HCT116 (cell line): ENCODE measurements at regions not wholly inside any gene's neighbourhood (a gene's known extent, or its start where the extent isn't known, plus 50 kb on each side); places are given as distances from the start of the nearest gene placed in this dataset.

Experiments
- ATAC-seq: fragments of 200-7000 bp; cut with Tn5 transposase; 2 replicates; pipeline ENCODE4 v1.9.1; 2020; ENCODE audit warnings: mild to moderate bottlenecking, moderate library complexity
- BruUV-seq: library from RNA; stranded (reverse); fragments of 400-500 nt; replicated peaks from 2 replicates; lab custom pipeline; 2021; lab: Mats Ljungman, UMichigan
- CTCF ChIA-PET: fragments of 300-600 bp; sonication (Branson Sonifier 250); formaldehyde crosslinking; loops from one replicate; lab custom pipeline; 2021; ENCODE audit warnings: antibody characterized with exemption; lab: Charles Lee
- POLR2A ChIA-PET: fragments of 300-600, 350-600 bp; sonication (Branson Sonifier 250); formaldehyde crosslinking; loops from one replicate; lab custom pipeline; 2021; ENCODE audit warnings: antibody characterized with exemption; lab: Charles Lee
- RAD21 ChIA-PET, 2 experiments: fragments of 300-600 bp; sonication (Branson Sonifier 250); formaldehyde crosslinking; loops; one replicate each; lab custom pipeline; 2023; ENCODE audit warnings: low total read pairs in 2 of 2; ENCODE audit not compliant: uncharacterized antibody in 2 of 2, unreplicated experiment in 2 of 2, low non-redundant PET in 1 of 2; lab: Charles Lee
- DNase-seq: peaks from one replicate; pipeline ENCODE4 v3.0.0-alpha.2; 2010; ENCODE audit warnings: low read depth, low spot score
- H2AFZ ChIP-seq: fragments of 200-600 bp; shearing (Covaris generic), sonication (generic); 2 replicates; pipeline ENCODE4 v1.6.1; 2017; ENCODE audit warnings: low read depth, mixed run types, mixed read lengths, antibody characterized with exemption, low read length; ENCODE audit not compliant: poor library complexity, severe bottlenecking
- H3K27ac ChIP-seq: 2 replicates; pipeline ENCODE4 v1.5.1; 2012; ENCODE audit warnings: low read depth, low read length
- H3K27me3 ChIP-seq: fragments of 200-600 bp; sonication (generic); 2 replicates; pipeline ENCODE4 v1.6.1; 2016; ENCODE audit warnings: mixed run types, low read length, mixed read lengths; ENCODE audit not compliant: insufficient read depth
- H3K36me3 ChIP-seq, 2 experiments: fragments of 200-500 bp in 1 of 2; fragments of 200-600 bp in 1 of 2; sonication (Bioruptor generic) in 1 of 2; sonication (generic) in 1 of 2; 2 replicates each; pipeline versions ENCODE4 v1.5.1 to v1.6.1; 2014 to 2016; ENCODE audit warnings: low read length in 2 of 2, inconsistent platforms in 1 of 2, mixed read lengths in 1 of 2, mixed run types in 1 of 2; ENCODE audit not compliant: insufficient read depth in 2 of 2, control insufficient read depth in 1 of 2
- H3K4me1 ChIP-seq, 2 experiments: fragments of 200-600 bp in 1 of 2; sonication (generic) in 1 of 2; 2 replicates each; pipeline versions ENCODE4 v1.5.1 to v1.6.1; 2012 to 2017; ENCODE audit warnings: low read length in 2 of 2, inconsistent platforms in 1 of 2, mild to moderate bottlenecking in 1 of 2, mixed read lengths in 1 of 2, mixed run types in 1 of 2, moderate library complexity in 1 of 2; ENCODE audit not compliant: insufficient read depth in 2 of 2, control insufficient read depth in 1 of 2
- H3K4me2 ChIP-seq: fragments of 200-600 bp; sonication (generic); 2 replicates; pipeline ENCODE4 v1.6.1; 2017; ENCODE audit warnings: mixed run types, low read length, mixed read lengths
- H3K4me3 ChIP-seq, 2 experiments: fragments of 200-600 bp in 1 of 2; sonication (generic) in 1 of 2; replicated peaks in 1 of 2; 2 replicates each; pipeline ENCODE4 v1.5.1; 2011 to 2016; ENCODE audit warnings: low read length in 2 of 2, control low read depth in 1 of 2, low read depth in 1 of 2, mild to moderate bottlenecking in 1 of 2, mixed read lengths in 1 of 2, mixed run types in 1 of 2
- H3K79me2 ChIP-seq: fragments of 200-600 bp; sonication (generic); 2 replicates; pipeline ENCODE4 v1.6.1; 2017; ENCODE audit warnings: mild to moderate bottlenecking, mixed run types, low read length, moderate library complexity, mixed read lengths; ENCODE audit not compliant: insufficient read depth
- H3K9ac ChIP-seq: fragments of 200-600 bp; sonication (generic); 2 replicates; pipeline ENCODE4 v1.6.1; 2016; ENCODE audit warnings: low read length, mixed read lengths
- H3K9me2 ChIP-seq: fragments of 200-600 bp; sonication (generic), shearing (Covaris generic); 2 replicates; pipeline ENCODE4 v1.6.1; 2017; ENCODE audit warnings: mixed run types, mild to moderate bottlenecking, moderate library complexity; ENCODE audit not compliant: insufficient read depth
- H3K9me3 ChIP-seq, 2 experiments: fragments of 200-500 bp in 1 of 2; fragments of 200-600 bp in 1 of 2; sonication (Bioruptor generic) in 1 of 2; sonication (generic) in 1 of 2; 2 replicates each; pipeline ENCODE4 v1.6.1; 2014 to 2017; ENCODE audit warnings: low read length in 2 of 2, mixed read lengths in 2 of 2, inconsistent platforms in 1 of 2, low read depth in 1 of 2, mild to moderate bottlenecking in 1 of 2, mixed run types in 1 of 2, moderate library complexity in 1 of 2; ENCODE audit not compliant: control insufficient read depth in 1 of 2, insufficient read depth in 1 of 2
- H4K20me1 ChIP-seq: fragments of 200-600 bp; sonication (generic), shearing (Covaris generic); 2 replicates; pipeline ENCODE4 v1.6.1; 2017; ENCODE audit warnings: mixed run types, mild to moderate bottlenecking, moderate library complexity; ENCODE audit not compliant: insufficient read depth
- CEBPB ChIP-seq: IDR thresholded peaks from 2 replicates; pipeline ENCODE4 v1.6.1; 2012; ENCODE audit warnings: low read depth
- EGR1 ChIP-seq: IDR thresholded peaks from 2 replicates; pipeline ENCODE4 v1.6.1; 2012; ENCODE audit warnings: low read depth
- EZH2phosphoT487 ChIP-seq: fragments of 200-600 bp; IDR thresholded peaks from 2 replicates; pipeline ENCODE4 v1.6.1; 2018; ENCODE audit warnings: antibody characterized with exemption, borderline replicate concordance
- SRF ChIP-seq: IDR thresholded peaks from 2 replicates; pipeline ENCODE4 v1.6.1; 2012; ENCODE audit warnings: low read depth
- intact Hi-C: fragments of 100-400 bp; cut with micrococcal nuclease; formaldehyde crosslinking; loops from 2 replicates; pipeline ENCODE4 v1.10.0; 2022
- TF ChIP-seq, protein P1 (sequence below), 3 experiments: fragments of 200-600 bp in 1 of 3; sonication (generic) in 1 of 3; IDR thresholded peaks in 2 of 3; conservative IDR thresholded peaks in 1 of 3; 2 replicates each; pipeline ENCODE4 v1.5.1; 2012 to 2017; ENCODE audit warnings: low read depth in 2 of 3, low read length in 2 of 3, antibody characterized with exemption in 1 of 3, borderline replicate concordance in 1 of 3, control low read depth in 1 of 3, mild to moderate bottlenecking in 1 of 3, mixed read lengths in 1 of 3, mixed run types in 1 of 3, moderate library complexity in 1 of 3; ENCODE audit not compliant: insufficient read depth in 1 of 3
- TF ChIP-seq, protein P2 (sequence below): IDR thresholded peaks from 2 replicates; pipeline ENCODE4 v1.6.1; 2011; ENCODE audit warnings: mild to moderate bottlenecking, low read length, moderate library complexity; ENCODE audit not compliant: insufficient replicate concordance; ENCODE audit errors: extremely low read depth

DNA sequence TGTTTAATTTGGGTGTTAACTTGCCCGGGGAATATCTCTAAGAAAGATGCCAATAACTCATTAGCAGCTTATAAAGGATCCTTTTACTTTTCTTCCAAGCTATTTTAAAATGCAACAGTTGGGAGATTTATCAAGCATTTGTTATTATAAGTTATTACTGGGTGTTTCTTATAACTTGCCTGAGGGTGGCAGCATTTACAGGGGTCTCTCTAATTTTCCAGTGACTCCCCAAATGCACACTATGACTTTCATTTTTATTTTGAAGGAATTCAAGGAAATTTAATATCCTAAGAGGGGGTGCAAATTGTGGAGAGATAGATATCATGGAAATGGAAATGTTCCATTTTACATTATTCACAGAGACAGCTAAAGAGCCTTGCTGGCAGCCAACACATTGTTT, 138.0 kb downstream of the PDGFRA start:
- Histone ChIP-seq H3K9ac (no peak overlapping the region), H3K9me2 (no peaks in the 10 kb centered on the region), H3K4me2 (no peak overlapping the region), H3K27ac (no peak overlapping the region), H3K4me1 (no peaks in the 10 kb centered on the region), H3K27me3 (no peaks in the 10 kb centered on the region), H3K79me2 (no peaks in the 10 kb centered on the region), H2AFZ (no peak overlapping the region), H4K20me1 (no peaks in the 10 kb centered on the region), H3K36me3 (no peaks in the 10 kb centered on the region), H3K4me3 (no peak overlapping the region), H3K9me3 (no peaks in the 10 kb centered on the region)
- CTCF ChIA-PET: no interaction called here
- DNase-seq (no peak), ATAC-seq (no peak)
- BruUV-seq: no TSS peak
- TF ChIP-seq EGR1 (no peak), EZH2phosphoT487 (no peak), CEBPB (no peak), SRF (no peak)
- TF ChIP-seq, protein P1, sequence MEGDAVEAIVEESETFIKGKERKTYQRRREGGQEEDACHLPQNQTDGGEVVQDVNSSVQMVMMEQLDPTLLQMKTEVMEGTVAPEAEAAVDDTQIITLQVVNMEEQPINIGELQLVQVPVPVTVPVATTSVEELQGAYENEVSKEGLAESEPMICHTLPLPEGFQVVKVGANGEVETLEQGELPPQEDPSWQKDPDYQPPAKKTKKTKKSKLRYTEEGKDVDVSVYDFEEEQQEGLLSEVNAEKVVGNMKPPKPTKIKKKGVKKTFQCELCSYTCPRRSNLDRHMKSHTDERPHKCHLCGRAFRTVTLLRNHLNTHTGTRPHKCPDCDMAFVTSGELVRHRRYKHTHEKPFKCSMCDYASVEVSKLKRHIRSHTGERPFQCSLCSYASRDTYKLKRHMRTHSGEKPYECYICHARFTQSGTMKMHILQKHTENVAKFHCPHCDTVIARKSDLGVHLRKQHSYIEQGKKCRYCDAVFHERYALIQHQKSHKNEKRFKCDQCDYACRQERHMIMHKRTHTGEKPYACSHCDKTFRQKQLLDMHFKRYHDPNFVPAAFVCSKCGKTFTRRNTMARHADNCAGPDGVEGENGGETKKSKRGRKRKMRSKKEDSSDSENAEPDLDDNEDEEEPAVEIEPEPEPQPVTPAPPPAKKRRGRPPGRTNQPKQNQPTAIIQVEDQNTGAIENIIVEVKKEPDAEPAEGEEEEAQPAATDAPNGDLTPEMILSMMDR (IDR thresholded peaks at IDR 0.05 in 2 of 3, conservative IDR thresholded peaks at IDR 0.05 in 1 of 3; ENCODE audit: borderline replicate concordance in 1 of 3, insufficient read depth in 1 of 3, low read depth in 2 of 3, low read length in 2 of 3): 0 out of 6 replicates have a peak, but pooled peaks of 1 of the 3 experiments have one; percentile 2
- TF ChIP-seq, protein P2, sequence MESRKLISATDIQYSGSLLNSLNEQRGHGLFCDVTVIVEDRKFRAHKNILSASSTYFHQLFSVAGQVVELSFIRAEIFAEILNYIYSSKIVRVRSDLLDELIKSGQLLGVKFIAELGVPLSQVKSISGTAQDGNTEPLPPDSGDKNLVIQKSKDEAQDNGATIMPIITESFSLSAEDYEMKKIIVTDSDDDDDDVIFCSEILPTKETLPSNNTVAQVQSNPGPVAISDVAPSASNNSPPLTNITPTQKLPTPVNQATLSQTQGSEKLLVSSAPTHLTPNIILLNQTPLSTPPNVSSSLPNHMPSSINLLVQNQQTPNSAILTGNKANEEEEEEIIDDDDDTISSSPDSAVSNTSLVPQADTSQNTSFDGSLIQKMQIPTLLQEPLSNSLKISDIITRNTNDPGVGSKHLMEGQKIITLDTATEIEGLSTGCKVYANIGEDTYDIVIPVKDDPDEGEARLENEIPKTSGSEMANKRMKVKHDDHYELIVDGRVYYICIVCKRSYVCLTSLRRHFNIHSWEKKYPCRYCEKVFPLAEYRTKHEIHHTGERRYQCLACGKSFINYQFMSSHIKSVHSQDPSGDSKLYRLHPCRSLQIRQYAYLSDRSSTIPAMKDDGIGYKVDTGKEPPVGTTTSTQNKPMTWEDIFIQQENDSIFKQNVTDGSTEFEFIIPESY: no peak
- intact Hi-C loops: no loop called here
- POLR2A ChIA-PET: no interaction called here
- RAD21 ChIA-PET: no interaction called here
